ENCODE measurements at regions not wholly inside any gene's neighbourhood (a gene's known extent, or its start where the extent isn't known, plus 50 kb on each side); places are given as distances from the start of the nearest gene placed in this dataset.

DNA sequence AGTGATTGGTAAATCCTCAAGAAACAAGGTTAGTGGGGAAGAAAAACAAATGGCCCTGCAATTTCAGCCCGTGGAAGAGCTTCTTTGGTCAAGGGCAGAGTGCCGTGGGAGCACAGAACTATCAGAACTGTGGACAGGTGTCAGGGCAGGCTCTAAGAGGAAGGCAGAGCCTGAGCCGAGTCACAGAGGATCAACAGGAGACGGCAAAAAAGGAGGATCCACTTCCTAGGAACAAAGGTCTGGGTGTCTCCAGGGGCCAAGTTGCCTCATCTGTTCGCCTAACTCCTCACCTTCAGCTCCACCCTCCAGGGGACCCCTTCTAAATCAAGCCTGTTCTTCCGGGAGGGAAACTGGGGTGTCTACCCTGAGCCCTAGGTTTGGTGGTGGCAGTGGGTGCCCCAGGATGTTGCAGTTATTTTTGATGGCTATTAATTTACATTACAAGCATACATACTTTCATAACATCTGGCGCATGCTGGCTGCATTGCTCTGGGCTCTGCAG is 88.0 kb downstream of the FEM1C start:
- peaks cover 15% of the 10 kb centered on the region for H3K4me1 Mint-ChIP-seq
- H3K36me3 Mint-ChIP-seq (ENCODE audit: low read depth): no peaks in the 10 kb centered on the region
- no peaks in the 10 kb centered on the region for H3K27me3 Mint-ChIP-seq (ENCODE audit: low read depth)
- H3K4me3 Mint-ChIP-seq: no peak overlapping the region
- TF ChIP-seq, protein P1, sequence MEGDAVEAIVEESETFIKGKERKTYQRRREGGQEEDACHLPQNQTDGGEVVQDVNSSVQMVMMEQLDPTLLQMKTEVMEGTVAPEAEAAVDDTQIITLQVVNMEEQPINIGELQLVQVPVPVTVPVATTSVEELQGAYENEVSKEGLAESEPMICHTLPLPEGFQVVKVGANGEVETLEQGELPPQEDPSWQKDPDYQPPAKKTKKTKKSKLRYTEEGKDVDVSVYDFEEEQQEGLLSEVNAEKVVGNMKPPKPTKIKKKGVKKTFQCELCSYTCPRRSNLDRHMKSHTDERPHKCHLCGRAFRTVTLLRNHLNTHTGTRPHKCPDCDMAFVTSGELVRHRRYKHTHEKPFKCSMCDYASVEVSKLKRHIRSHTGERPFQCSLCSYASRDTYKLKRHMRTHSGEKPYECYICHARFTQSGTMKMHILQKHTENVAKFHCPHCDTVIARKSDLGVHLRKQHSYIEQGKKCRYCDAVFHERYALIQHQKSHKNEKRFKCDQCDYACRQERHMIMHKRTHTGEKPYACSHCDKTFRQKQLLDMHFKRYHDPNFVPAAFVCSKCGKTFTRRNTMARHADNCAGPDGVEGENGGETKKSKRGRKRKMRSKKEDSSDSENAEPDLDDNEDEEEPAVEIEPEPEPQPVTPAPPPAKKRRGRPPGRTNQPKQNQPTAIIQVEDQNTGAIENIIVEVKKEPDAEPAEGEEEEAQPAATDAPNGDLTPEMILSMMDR (conservative IDR thresholded peaks at IDR 0.05): no peak
- H3K27ac Mint-ChIP-seq (ENCODE audit: unreplicated experiment): no peak overlapping the region
- no peak for DNase-seq (ENCODE audit: low read depth, low spot score)
- no peaks in the 10 kb centered on the region for H3K9me3 Mint-ChIP-seq

DNA sequence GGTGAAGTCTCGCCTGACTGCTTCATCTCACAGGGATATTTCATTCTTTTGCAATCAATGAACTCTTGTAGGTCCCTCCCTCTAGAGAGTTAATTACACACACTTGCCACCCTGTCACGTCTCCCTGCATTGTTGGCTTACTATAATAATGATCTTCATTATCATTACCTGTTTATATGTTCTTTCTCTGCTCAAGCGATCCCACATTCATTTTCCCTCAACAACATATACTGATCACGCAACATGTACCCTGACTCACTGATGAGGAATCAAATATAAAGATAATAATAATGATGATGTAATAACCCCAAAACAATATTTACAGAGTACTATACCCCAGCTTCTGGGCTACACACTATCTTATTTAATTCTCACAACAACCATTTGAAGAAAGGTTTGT is 88.5 kb downstream of the FEM1C start:
- TF ChIP-seq, protein P1 (conservative IDR thresholded peaks at IDR 0.05): no peak
- Mint-ChIP-seq H3K9me3 (no peaks in the 10 kb centered on the region), H3K27ac (ENCODE audit: unreplicated experiment) (no peak overlapping the region), H3K4me3 (no peak overlapping the region), H3K36me3 (ENCODE audit: low read depth) (no peaks in the 10 kb centered on the region), H3K27me3 (ENCODE audit: low read depth) (no peaks in the 10 kb centered on the region), H3K4me1 (peaks cover 18% of the 10 kb centered on the region)
- no peak for DNase-seq (ENCODE audit: low read depth, low spot score)

DNA sequence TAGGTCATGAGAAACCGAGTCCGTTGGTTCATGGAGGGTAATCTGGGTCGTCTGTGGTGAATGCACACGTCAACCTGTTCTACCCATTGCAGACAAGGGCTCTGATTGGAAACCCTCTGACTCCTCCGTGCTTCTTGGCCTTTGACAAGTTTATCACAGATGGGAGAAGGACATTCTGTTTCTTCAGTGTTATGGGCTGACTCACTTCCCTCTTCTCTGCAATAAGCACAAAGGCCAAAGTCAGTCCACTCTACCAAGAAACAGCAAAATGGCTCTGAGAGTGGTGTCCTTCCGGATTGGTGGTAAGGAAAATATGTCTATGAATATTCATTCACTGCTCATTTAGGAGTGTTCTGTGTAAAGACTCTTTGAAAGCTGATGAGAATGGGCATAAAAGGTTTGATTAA is 89.3 kb downstream of the FEM1C start:
- Mint-ChIP-seq H3K27me3 (ENCODE audit: low read depth) (no peaks in the 10 kb centered on the region), H3K9me3 (no peaks in the 10 kb centered on the region), H3K4me1 (peaks cover 25% of the 10 kb centered on the region), H3K27ac (ENCODE audit: unreplicated experiment) (no peak overlapping the region), H3K36me3 (ENCODE audit: low read depth) (no peaks in the 10 kb centered on the region), H3K4me3 (no peak overlapping the region)
- no peak for DNase-seq (ENCODE audit: low read depth, low spot score)
- TF ChIP-seq, protein P1 (conservative IDR thresholded peaks at IDR 0.05): no peak

DNA sequence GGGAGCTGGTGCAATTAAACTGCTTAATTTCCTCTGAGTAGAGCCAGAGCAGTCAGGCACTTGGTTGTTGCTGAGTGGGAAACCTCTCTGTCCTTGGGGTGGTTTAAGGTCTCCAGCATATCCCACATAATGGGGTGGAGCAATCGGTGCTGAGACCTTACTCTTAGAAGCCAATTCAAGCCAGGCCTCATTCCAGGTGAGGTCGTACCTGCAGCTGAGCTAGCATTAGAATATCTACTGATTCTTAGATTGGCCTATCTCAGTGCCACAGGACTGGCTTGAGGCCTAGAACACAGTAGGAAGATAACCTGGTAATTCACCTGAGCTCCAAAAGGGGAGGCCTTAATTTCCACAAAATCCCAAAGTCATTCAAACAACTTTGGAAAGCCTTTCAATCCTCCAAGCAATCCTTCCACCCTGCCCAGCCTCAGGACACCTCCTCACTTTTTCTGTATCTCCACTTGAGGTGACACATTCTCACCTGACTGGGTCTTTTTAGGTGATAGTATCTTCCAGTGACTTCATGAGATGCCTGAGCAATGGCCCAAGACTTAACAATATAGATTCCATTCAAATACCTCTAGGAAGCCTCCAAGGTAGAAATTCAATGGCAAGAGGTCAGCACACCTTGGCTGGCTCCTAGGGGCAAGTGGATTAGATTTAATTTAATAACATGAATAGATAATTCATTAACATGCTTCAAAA is 91.0 kb downstream of the FEM1C start:
- H3K36me3 Mint-ChIP-seq (ENCODE audit: low read depth): no peaks in the 10 kb centered on the region
- H3K27me3 Mint-ChIP-seq (ENCODE audit: low read depth): no peaks in the 10 kb centered on the region
- no peaks in the 10 kb centered on the region for H3K9me3 Mint-ChIP-seq
- TF ChIP-seq, protein P1 (conservative IDR thresholded peaks at IDR 0.05): no peak
- DNase-seq (ENCODE audit: low read depth, low spot score): no peak
- peaks cover 26% of the 10 kb centered on the region for H3K4me1 Mint-ChIP-seq
- H3K27ac Mint-ChIP-seq (ENCODE audit: unreplicated experiment): no peak overlapping the region
- no peak overlapping the region for H3K4me3 Mint-ChIP-seq

DNA sequence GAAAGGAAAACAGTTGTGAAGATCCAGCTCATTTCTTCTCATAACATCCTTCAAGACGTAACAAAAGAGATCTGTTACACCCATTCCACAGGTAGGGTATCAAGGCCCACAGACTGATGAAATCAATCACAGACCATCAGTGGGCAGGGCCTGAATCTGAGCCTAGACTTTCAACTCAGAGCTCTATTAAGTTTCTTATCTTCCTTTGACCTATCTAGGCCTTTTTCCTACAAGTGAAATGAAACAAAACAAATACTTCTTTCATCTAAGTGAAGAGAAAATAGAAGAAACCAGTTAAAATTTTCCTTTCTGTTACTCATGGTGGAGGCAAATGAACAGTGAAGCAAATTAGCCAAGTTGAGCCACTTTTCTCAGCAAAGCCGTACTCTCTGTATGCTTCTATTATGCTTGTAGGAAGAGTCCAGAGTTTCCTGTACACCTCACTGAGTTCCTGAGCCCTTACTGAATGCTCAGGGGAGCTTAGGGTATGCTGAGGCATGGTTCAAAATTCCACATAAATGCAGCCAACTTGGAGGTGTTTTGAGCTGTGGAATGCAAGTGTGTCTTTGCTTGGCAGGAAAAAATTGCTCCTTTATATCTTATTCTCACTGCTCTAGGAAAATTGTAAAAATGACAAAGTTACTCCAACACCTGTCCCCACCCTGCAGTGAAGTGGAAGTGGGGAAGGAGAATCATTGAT is 91.9 kb downstream of the FEM1C start:
- TF ChIP-seq, protein P1 (conservative IDR thresholded peaks at IDR 0.05): no peak
- H3K4me3 Mint-ChIP-seq: no peak overlapping the region
- no peak overlapping the region for H3K27ac Mint-ChIP-seq (ENCODE audit: unreplicated experiment)
- no peaks in the 10 kb centered on the region for H3K27me3 Mint-ChIP-seq (ENCODE audit: low read depth)
- H3K36me3 Mint-ChIP-seq (ENCODE audit: low read depth): no peaks in the 10 kb centered on the region
- no peak for DNase-seq (ENCODE audit: low read depth, low spot score)
- no peaks in the 10 kb centered on the region for H3K9me3 Mint-ChIP-seq
- peaks cover 26% of the 10 kb centered on the region for H3K4me1 Mint-ChIP-seq
